H9 (cell line): ENCODE measurements at regions not wholly inside any gene's neighbourhood (a gene's known extent, or its start where the extent isn't known, plus 50 kb on each side); places are given as distances from the start of the nearest gene placed in this dataset.

Experiments used
- DNase-seq: peaks from one replicate; pipeline ENCODE4 v3.0.0-alpha.2; 2017
- H2AFZ ChIP-seq: one replicate; pipeline ENCODE4 v1.6.1; 2013; ENCODE audit warnings: mild to moderate bottlenecking, low read length, control low read depth, moderate library complexity
- H2AK5ac ChIP-seq: 2 replicates; pipeline ENCODE4 v1.6.1; 2013; ENCODE audit warnings: low read length, control low read depth, mixed read lengths; ENCODE audit not compliant: insufficient read length
- H2BK120ac ChIP-seq: one replicate; pipeline ENCODE4 v1.6.1; 2013; ENCODE audit warnings: low read depth, mild to moderate bottlenecking, low read length, control low read depth, inconsistent platforms; ENCODE audit not compliant: poor library complexity, severe bottlenecking
- H2BK12ac ChIP-seq: 2 replicates; pipeline ENCODE4 v1.6.1; 2013; ENCODE audit warnings: low read length, control low read depth, mixed read lengths, low read depth; ENCODE audit not compliant: insufficient read length
- H2BK15ac ChIP-seq: 2 replicates; pipeline ENCODE4 v1.6.1; 2013; ENCODE audit warnings: low read depth, low read length, control low read depth
- H2BK20ac ChIP-seq: one replicate; pipeline ENCODE4 v1.6.1; 2013; ENCODE audit warnings: low read depth, mild to moderate bottlenecking, low read length, control low read depth, inconsistent platforms; ENCODE audit not compliant: poor library complexity, severe bottlenecking
- H2BK5ac ChIP-seq: 2 replicates; pipeline ENCODE4 v1.6.1; 2013; ENCODE audit warnings: low read length, control low read depth, mixed read lengths; ENCODE audit not compliant: insufficient read length
- H3K14ac ChIP-seq: 2 replicates; pipeline ENCODE4 v1.6.1; 2013; ENCODE audit warnings: low read length, control low read depth; ENCODE audit not compliant: insufficient read depth
- H3K18ac ChIP-seq: 2 replicates; pipeline ENCODE4 v1.6.1; 2013; ENCODE audit warnings: low read depth, mild to moderate bottlenecking, mixed read lengths, low read length, control low read depth; ENCODE audit not compliant: insufficient read length
- H3K23ac ChIP-seq: 2 replicates; pipeline ENCODE4 v1.6.1; 2013; ENCODE audit warnings: low read length, control low read depth, mixed read lengths, low read depth; ENCODE audit not compliant: insufficient read length
- H3K23me2 ChIP-seq: 2 replicates; pipeline ENCODE4 v1.6.1; 2013; ENCODE audit warnings: low read depth, mild to moderate bottlenecking, mixed read lengths, low read length, control low read depth; ENCODE audit not compliant: insufficient read length, poor library complexity, severe bottlenecking
- H3K27ac ChIP-seq: 2 replicates; pipeline ENCODE4 v1.5.1; 2013; ENCODE audit warnings: low read length, control low read depth, mixed read lengths, low read depth; ENCODE audit not compliant: insufficient read length
- H3K27me3 ChIP-seq: 2 replicates; pipeline ENCODE4 v1.6.1; 2013; ENCODE audit warnings: low read length, control low read depth, inconsistent platforms; ENCODE audit not compliant: insufficient read depth
- H3K4ac ChIP-seq: 2 replicates; pipeline ENCODE4 v1.6.1; 2013; ENCODE audit warnings: low read depth, mild to moderate bottlenecking, control low read depth, inconsistent platforms, low read length, moderate library complexity
- H3K4me1 ChIP-seq: 2 replicates; pipeline ENCODE4 v1.6.1; 2013; ENCODE audit warnings: low read length, control low read depth, inconsistent platforms; ENCODE audit not compliant: insufficient read depth
- H3K4me2 ChIP-seq: 2 replicates; pipeline ENCODE4 v1.6.1; 2013; ENCODE audit warnings: low read length, control low read depth, mixed read lengths; ENCODE audit not compliant: insufficient read length, insufficient read depth
- H3K56ac ChIP-seq: 2 replicates; pipeline ENCODE4 v1.6.1; 2013; ENCODE audit warnings: low read depth, mild to moderate bottlenecking, mixed read lengths, low read length, control low read depth; ENCODE audit not compliant: insufficient read length
- H3K79me1 ChIP-seq: 2 replicates; pipeline ENCODE4 v1.6.1; 2013; ENCODE audit warnings: low read depth, mild to moderate bottlenecking, moderate library complexity, low read length, control low read depth, inconsistent platforms; ENCODE audit not compliant: insufficient read depth, poor library complexity, severe bottlenecking
- H3K79me2 ChIP-seq: 2 replicates; pipeline ENCODE4 v1.6.1; 2013; ENCODE audit warnings: low read length, control low read depth, inconsistent platforms; ENCODE audit not compliant: insufficient read depth
- H3K9ac ChIP-seq: 2 replicates; pipeline ENCODE4 v1.6.1; 2013; ENCODE audit warnings: low read length, control low read depth, mixed read lengths; ENCODE audit not compliant: insufficient read length; ENCODE audit errors: extremely low read depth
- H3K9me3 ChIP-seq: one replicate; pipeline ENCODE4 v1.6.1; 2013; ENCODE audit warnings: low read depth, low read length, inconsistent platforms; ENCODE audit not compliant: control insufficient read depth
- H3T11ph ChIP-seq: one replicate; pipeline ENCODE4 v1.6.1; 2013; ENCODE audit warnings: mild to moderate bottlenecking, low read length, control low read depth, inconsistent platforms
- H4K20me1 ChIP-seq: one replicate; pipeline ENCODE4 v1.6.1; 2013; ENCODE audit not compliant: control insufficient read depth, insufficient read length, insufficient read depth
- H4K5ac ChIP-seq: 2 replicates; pipeline ENCODE4 v1.6.1; 2013; ENCODE audit warnings: low read depth, mild to moderate bottlenecking, mixed read lengths, low read length, control low read depth; ENCODE audit not compliant: insufficient read length
- H4K8ac ChIP-seq: replicated peaks from 2 replicates; pipeline ENCODE4 v1.6.1; 2013; ENCODE audit warnings: low read length, control low read depth, mixed read lengths, low read depth; ENCODE audit not compliant: insufficient read length
- H4K91ac ChIP-seq: 2 replicates; pipeline ENCODE4 v1.6.1; 2013; ENCODE audit warnings: low read depth, mild to moderate bottlenecking, moderate library complexity, mixed read lengths, low read length, control low read depth; ENCODE audit not compliant: insufficient read length
- H3K27ac Mint-ChIP-seq, 3 experiments: 2 replicates in 2 of 3; 3 replicates in 1 of 3; pipeline ENCODE4 v1.8.0; 2020 to 2021; ENCODE audit warnings: mixed read lengths in 3 of 3, mild to moderate bottlenecking in 1 of 3, moderate library complexity in 1 of 3
- H3K27me3 Mint-ChIP-seq: 2 replicates; pipeline ENCODE4 v1.8.0; 2021; ENCODE audit warnings: low read depth, mild to moderate bottlenecking, moderate library complexity, mixed read lengths
- H3K36me3 Mint-ChIP-seq, 3 experiments: 2 replicates in 2 of 3; 3 replicates in 1 of 3; pipeline ENCODE4 v1.8.0; 2020 to 2021; ENCODE audit warnings: low read depth in 3 of 3, mixed read lengths in 3 of 3; ENCODE audit not compliant: insufficient read depth in 1 of 3
- H3K4me1 Mint-ChIP-seq, 2 experiments: 2 replicates each; pipeline ENCODE4 v1.8.0; 2020; ENCODE audit warnings: mixed read lengths in 2 of 2
- H3K4me3 Mint-ChIP-seq, 2 experiments: 2 replicates in 1 of 2; 3 replicates in 1 of 2; pipeline ENCODE4 v1.8.0; 2020 to 2021; ENCODE audit warnings: mild to moderate bottlenecking in 2 of 2, mixed read lengths in 2 of 2, moderate library complexity in 1 of 2
- H3K9me3 Mint-ChIP-seq, 2 experiments: 2 replicates in 1 of 2; 3 replicates in 1 of 2; pipeline ENCODE4 v1.8.0; 2020; ENCODE audit warnings: mild to moderate bottlenecking in 2 of 2, mixed read lengths in 2 of 2, moderate library complexity in 1 of 2
- WGBS: extraction: QIAGEN DNeasy Blood & Tissue Kit; methylation state at CpG from one replicate; pipeline ENCODE4 v1.1.7; 2013; ENCODE audit warnings: missing lambda C conversion rate, low lambda C conversion rate, mixed read lengths; ENCODE audit not compliant: insufficient read length; ENCODE audit errors: extremely low coverage; 5-methylcytosine and 5-hydroxymethylcytosine counted together
- TF ChIP-seq, protein P1 (sequence below): fragments of 200-600 bp; sonication (generic); conservative IDR thresholded peaks from 3 replicates; pipeline ENCODE4 v1.8.0; 2021; ENCODE audit warnings: antibody characterized with exemption, mild to moderate bottlenecking

DNA sequence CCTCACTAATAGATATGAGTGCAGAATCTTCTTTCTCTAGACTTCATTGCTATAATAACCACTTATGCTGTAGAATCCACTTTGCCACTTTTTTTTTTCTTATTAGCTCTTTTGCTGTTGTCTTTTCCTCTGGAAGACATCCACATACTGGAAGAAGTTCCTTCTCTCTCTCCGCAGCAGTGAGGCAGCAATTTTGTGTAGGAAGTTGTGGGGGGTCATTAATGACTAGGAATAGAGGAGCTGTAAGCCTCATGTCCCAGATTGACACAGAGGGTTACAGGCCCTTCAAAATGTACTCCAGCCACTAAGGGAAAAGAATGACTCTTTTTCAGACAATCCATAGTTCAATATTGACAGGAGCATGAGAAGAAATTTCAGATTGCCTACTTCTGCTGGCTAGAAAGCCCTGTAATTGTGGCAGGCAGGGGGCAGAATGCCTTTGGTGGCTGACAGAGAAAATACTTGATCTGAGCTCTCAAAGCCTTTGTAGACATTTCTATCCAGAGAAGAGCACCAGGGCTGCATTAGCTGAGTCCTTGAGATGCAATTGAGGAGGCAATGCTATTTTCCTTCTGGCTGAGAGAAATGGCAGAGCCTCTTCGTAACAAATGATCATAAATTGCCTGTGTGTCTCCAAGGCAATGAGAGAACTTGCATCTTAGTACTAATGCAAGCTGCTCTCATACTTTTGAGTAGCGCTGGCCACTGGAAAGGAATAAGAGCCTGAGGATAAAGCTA, 856.2 kb downstream of the STIM2 start:
- no peaks in the 10 kb centered on the region for H3K79me2 ChIP-seq
- no peak overlapping the region for H2AFZ ChIP-seq
- no peak overlapping the region for H3K56ac ChIP-seq
- H4K5ac ChIP-seq: no peak overlapping the region
- H3K4me1 Mint-ChIP-seq: no peaks in the 10 kb centered on the region
- H2BK12ac ChIP-seq: no peak overlapping the region
- no peak overlapping the region for H4K8ac ChIP-seq
- H3K4me3 Mint-ChIP-seq: no peak overlapping the region
- H3K23ac ChIP-seq: no peak overlapping the region
- no peak overlapping the region for H2BK5ac ChIP-seq
- H3K4me1 ChIP-seq: no peaks in the 10 kb centered on the region
- H3K9ac ChIP-seq: no peak overlapping the region
- peaks cover 0 to 4% (median 3%) of the 10 kb centered on the region in 3 experiments; a peak in 2 of 7 replicates for H3K36me3 Mint-ChIP-seq
- no peaks in the 10 kb centered on the region for H3K23me2 ChIP-seq
- H2BK120ac ChIP-seq: no peak overlapping the region
- H3K4me2 ChIP-seq: no peak overlapping the region
- H3T11ph ChIP-seq: no peak overlapping the region
- H3K9me3 ChIP-seq: no peaks in the 10 kb centered on the region
- H3K18ac ChIP-seq: no peak overlapping the region
- H3K27ac ChIP-seq: no peak overlapping the region
- H2BK15ac ChIP-seq: no peak overlapping the region
- H3K14ac ChIP-seq: no peak overlapping the region
- no peak overlapping the region for H2BK20ac ChIP-seq
- no peak overlapping the region; a peak in 1 of 7 replicates for H3K27ac Mint-ChIP-seq
- no peak overlapping the region for H2AK5ac ChIP-seq
- H3K4ac ChIP-seq: no peak overlapping the region
- TF ChIP-seq, protein P1, sequence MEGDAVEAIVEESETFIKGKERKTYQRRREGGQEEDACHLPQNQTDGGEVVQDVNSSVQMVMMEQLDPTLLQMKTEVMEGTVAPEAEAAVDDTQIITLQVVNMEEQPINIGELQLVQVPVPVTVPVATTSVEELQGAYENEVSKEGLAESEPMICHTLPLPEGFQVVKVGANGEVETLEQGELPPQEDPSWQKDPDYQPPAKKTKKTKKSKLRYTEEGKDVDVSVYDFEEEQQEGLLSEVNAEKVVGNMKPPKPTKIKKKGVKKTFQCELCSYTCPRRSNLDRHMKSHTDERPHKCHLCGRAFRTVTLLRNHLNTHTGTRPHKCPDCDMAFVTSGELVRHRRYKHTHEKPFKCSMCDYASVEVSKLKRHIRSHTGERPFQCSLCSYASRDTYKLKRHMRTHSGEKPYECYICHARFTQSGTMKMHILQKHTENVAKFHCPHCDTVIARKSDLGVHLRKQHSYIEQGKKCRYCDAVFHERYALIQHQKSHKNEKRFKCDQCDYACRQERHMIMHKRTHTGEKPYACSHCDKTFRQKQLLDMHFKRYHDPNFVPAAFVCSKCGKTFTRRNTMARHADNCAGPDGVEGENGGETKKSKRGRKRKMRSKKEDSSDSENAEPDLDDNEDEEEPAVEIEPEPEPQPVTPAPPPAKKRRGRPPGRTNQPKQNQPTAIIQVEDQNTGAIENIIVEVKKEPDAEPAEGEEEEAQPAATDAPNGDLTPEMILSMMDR: peak; percentile 48; the same call in 2 of the 3 replicates
- no peaks in the 10 kb centered on the region for H3K27me3 ChIP-seq
- peak; percentile 26 for DNase-seq
- H4K91ac ChIP-seq: no peak overlapping the region
- WGBS: no CpG with 5 or more reads among the region's 3 CpGs
- H3K9me3 Mint-ChIP-seq: no peaks in the 10 kb centered on the region; a peak in 1 of 5 replicates
- H3K79me1 ChIP-seq: no peaks in the 10 kb centered on the region
- H4K20me1 ChIP-seq: no peaks in the 10 kb centered on the region
- no peaks in the 10 kb centered on the region for H3K27me3 Mint-ChIP-seq
